GM03348 (cell line): ENCODE measurements at regions not wholly inside any gene's neighbourhood (a gene's known extent, or its start where the extent isn't known, plus 50 kb on each side); places are given as distances from the start of the nearest gene placed in this dataset.
"Not testable (repeated sequence)": the region's sequence is repeated elsewhere in the genome, so short reads cannot be mapped to it uniquely, and the experiment has no call there.

Source experiments
- DNase-seq: peaks from one replicate; pipeline ENCODE4 v3.0.0; 2012; ENCODE audit warnings: low spot score

DNA sequence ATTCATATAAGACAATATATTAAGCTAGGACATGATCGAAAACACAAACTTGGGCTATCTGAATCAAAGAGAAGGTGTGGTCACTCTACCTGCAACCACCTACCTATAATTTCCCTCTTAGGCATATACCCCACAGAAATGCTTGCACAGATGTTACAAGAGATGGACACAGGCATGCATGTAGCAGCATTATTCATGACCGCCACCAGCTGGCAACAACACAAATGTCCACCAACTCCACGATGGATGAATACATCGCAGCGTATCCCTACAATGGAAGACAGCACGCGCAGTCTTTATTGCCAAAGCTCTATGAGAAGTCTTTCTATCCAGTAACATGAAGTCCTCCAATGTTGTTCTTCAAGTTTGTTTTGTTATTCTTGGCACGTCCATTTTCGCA, 90.8 kb downstream of the ARL4C start:
- DNase-seq = no peak

DNA sequence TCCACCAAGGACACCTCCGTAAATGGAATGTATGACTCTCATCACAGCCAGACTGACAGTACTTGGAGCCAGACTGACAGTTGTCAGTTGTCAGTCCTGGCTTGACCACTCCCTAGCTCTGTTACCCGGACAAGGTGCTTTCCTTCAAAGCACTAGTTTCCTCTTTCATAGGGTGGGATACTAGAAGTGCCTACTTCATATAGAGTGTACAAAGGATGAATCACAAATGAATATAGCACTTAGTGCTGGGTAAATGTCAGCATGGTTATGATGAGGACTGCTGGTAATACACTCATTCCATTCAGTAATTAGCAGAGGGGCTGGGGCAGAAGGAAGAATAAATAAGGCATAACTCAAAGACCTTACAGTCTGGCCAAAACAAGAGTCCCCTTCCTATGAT, 91.4 kb downstream of the ARL4C start:
- DNase-seq = no peak

DNA sequence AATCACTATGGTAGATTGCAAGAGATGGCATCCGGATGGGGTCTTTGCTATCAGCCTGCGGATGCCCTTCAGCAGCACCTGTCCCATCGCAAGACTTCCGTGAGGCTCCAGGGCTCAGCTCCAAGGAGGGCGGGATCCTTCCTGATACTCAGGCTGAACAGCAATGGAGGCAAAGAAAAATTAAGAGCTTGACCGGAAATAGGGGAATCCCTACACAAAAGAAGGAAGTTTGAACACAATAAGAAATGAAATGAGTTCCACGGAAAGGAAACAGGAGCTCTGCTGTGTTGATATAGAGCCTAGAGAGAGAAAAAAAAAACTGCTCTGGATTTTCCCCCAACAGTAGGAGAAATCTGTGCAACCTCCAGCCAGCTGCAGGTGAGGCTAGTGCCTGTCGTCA, 91.9 kb downstream of the ARL4C start:
- DNase-seq = no peak

DNA sequence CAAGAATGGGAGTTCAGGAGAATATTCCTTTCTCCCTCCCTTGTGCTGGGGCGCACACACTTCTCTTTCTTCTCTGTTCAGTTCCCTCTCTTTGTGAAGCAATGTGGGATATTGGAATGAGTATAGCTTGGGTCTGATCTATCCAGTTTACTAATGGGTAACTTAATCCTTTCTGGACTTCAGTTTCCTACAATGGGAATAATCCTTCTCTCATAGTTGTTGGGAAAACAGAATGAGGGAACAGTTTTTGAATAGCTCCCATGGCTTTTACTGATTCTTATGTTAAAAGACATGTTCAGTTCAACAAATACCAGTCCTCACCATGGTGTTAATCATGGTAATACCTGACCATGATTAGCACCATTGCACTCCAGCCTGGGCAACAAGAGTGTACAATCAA, 93.1 kb downstream of the ARL4C start:
- no peak for DNase-seq

DNA sequence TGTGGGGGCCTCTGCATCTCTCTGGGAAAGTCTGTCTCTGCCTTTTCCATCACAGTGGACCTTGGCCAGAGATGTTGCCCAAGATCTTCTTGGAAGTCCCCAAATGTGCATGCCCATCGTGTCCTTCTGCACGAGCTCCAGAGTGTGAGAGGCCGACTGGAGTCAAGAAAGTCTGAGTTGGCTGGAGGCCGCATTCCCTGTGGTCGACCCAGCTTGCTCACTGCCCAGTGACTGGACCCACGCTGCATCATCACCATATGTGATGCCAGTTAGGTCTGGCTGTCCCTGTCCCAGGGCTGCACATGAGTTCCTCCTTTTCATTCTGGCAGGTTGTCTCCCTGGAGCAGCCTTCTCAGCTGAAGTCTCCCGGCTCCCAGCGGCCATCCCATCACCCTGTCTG, 93.8 kb downstream of the ARL4C start:
- peak; percentile 68 for DNase-seq

DNA sequence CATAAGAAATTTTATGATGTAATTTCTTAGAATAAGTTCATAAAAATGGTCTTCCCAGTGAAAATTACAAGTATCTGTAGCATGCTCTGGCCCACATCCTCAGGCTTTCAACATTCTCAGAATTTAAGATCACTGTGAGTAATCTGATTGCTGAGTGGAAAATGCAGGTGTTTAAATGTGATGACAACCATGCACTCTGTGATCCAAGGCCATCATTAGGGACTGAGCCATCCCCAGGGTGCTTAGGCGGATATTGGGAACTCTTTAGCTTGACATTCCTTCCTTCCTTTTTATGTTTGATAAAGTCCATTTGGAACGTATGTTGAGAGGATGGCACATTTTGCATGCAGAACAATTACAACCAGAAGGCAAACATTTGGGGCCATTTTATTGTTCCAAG, 95.5 kb downstream of the ARL4C start:
- DNase-seq = no peak

DNA sequence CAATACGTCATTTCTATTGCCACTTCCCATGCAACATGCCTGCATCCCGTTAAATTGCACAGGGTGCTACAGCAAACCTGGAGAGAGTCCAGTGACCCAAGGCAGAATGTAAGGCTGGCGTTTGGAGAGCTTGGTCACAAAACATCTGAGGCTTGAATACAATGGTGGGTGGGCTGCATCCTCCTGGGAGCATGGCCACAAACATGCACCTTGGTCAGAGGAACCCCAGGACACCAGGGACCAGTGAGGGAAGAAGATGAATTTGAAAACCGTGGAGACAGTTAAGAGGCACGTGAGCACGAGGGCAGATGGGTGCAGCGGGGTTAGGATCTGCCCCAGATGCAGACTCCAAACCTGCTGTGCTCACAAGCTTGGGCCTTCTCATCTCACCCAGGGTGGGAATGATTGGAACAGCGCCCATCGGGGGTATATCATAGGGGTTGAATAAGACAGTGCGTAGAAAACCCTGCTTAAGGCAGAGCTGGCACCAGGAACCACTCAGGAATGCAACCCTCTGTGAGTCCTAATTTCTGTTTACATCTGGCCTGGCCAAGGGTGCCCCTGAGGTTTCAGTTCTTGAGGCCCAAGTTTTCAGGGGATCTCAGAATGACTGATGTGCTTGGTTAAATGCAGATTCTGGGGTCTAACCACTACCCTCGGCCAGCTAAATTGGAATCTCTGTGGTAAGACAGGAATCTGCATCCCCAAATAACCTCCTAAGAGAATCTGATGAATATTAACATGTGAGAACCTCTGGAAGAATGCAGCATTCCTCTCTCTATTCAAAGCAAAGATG, 97.2 kb downstream of the ARL4C start:
- DNase-seq = peak; percentile 77

DNA sequence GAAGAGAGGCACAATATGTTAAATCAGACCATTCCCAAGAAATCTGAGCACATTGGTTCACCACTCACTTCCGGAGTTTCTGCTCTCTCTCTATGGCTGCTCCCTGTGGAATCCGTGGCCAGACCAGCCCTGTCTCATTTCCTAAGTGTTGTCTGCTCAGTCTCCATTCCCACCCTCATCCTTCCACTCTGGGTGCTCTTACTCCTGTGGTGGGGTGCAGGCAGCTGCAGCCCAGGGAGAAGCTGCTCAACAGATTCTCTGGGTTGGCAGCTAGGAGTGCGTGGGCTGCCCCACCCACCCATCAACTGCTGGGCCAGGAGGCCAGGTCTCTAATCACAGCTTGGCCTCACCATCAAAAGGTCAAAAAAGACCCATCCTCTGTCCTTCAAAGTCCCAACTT, 98.3 kb downstream of the ARL4C start:
- DNase-seq = no peak

DNA sequence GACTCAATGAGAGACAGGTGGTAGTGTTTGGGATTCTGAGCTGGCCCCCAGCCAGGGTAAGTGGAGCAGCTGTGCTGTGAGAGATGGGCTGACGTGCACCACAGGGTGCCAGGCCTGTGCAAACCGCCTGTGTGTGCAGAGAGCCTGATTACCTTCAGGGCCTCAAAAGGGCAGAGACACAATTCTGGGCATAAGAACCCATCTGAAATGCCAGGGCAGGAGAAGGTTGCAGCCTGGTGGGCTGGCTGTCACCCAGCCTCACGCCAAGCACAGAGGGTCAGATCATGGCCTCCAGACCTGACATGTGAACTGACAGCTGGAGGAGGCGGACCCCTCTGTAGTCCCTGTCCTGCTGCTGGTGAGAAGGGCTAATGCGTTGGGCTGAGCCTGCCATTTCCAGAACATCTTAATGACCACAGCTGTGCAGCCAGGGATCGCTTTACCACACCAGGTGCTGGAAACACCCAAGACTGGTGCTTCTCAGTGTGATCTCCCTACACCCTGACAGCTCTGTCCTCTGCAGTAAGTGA, 100.9 kb downstream of the ARL4C start:
- DNase-seq = no peak

DNA sequence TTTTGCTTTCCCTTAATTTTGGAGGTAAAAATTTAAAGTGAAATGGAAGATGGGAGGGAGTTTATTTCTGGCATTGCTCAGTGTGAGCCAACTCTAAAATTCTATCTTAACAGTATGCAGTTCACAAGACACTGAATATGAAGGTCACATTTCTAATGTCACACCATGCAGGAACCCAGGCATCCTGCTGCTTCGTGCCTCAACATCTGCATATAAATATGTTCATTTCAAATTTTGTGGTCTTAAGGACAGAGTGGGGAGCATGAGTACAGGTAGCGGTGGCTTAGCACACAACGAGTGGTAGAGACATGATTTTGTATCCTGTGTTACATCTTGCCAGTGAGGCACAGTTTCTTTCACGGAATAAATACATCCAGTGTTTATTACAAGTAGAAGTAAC, 102.4 kb downstream of the ARL4C start:
- no peak for DNase-seq

DNA sequence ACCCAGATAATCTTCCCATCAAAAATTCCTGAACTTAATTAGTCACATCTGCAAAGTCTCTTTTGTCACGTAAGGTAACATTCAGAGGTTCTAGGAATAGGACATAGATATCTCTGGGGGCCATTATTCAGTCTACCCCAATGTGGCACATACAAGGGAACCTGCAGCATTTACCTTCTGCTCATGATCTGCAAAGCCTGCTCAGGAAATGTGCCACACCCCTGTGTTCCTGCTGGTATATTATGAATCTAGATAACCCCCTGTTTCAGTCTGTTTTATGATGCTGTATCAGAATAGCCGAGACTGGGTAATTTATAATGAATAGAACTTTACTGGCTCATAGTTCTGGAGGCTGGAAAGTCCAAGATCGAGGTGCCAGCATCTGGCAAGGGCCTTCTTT, 103.5 kb downstream of the ARL4C start:
- DNase-seq = no peak

DNA sequence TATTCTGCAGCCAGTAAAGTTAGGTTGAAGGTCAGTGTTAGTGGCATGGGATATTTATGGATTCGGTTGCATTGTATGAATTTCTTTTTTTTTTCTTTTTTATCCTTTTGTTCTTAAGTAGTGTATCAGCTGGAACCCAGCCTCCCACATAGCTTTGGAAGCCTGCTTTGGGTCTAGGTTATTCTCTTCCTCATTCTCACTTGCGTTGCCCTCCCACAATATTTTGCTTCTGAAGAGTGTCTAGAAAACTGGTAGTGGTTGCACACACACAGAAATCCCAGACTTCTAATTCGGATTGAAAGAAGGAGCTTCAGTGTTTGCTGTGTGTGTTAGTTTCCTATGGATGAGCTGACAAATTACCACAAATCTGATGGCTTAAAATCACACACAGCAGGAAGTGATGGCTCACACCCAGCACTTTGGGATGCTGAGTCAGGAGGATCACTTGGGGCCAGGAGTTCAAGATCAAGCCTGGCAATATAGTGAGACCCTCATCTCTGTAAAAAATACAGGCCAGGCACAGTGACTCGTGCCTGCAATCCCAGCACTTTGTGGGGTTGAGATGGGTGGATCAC, 104.8 kb downstream of the ARL4C start:
- no peak for DNase-seq

DNA sequence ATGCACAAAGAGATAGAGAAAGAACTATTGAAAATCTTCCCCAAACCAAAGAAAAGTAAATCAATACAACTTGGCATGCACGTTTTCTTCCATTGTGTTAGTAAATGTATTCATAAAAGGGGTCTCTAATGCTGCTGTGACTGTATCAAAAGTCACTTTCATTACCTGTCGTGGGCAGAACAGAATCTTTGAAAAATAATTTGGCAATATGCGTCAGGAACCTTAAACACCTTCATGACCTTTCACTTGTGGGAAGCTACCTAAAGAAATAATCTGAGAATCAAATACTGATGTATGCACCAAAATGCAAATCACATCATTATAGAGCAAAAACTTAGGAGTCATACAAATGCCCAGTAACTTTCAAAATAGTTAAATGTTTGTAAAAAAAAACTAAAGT, 105.3 kb downstream of the ARL4C start:
- DNase-seq = no peak

DNA sequence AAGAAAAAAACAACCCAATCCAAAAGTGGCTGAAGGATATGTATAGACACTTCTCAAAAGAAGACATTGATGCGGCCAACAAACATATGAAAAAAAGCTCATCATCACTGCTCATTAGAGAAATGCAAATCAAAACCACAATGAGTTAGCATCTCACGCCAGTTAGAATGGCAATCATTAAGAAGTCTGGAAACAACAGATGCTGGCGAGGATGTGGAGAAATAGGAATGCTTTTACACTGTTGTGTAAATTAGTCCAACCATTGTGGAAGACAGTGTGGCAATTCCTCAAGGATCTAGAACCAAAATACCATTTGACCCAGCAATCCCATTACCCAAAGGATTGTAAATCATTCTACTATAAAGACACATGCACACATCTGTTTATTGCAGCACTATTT, 107.2 kb downstream of the ARL4C start:
- DNase-seq = not testable (repeated sequence)

DNA sequence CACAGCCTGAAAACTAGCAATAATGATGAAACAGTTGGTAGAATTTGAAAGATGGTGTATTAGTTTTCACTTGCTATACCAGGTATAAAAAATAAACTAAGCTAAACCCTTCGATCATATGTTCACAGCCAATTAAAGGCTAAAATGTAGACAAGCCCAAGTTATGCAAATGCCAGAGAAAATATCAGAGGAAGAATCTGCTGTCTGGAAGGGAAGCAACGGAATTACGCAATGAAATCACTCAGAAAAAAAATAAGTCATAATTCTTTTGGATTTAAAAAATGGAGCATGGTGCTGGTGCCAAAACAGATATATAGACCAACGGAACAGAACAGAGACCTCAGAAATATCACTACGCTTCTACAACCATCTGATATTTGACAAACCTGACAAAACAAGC, 108.3 kb downstream of the ARL4C start:
- DNase-seq = peak; percentile 61

DNA sequence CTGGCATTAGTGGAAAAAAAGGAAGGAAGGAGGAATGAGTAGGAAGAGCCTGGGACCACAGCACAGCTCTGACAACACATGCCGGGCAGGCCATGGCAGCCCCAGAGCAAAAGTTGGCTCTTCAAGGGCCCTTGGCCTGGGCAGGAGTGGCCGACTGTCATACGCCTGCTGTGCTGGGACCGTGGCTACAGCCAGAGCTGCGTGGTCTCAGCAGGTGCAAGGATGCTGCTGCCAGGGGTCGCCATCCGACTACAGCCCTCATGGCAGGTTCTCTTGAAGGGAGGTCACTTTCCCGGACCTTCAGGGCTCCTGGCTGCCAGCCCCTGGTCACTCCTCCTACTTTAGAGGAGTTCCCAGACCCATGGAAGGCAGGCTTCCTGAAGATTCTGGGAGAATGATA, 109.9 kb downstream of the ARL4C start:
- DNase-seq = no peak

DNA sequence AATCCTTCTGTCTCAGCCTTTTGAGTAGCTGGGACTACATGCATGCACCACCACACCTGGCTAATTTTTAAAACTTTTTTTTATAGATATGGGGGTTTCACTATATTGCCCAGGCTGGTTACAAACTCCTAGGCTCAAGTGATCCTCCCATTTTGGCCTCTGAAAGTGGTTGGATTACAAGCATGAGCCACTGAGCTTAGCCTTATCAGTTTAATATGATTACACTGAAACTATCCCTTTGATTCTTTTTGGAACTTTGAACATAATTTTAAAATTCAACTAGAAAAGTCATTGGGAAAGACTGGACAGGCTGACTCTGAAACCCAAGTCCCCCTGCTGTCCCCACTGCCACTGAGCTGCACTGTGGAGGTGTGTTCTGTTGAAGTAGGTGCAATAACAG, 114.8 kb downstream of the ARL4C start:
- no peak for DNase-seq

DNA sequence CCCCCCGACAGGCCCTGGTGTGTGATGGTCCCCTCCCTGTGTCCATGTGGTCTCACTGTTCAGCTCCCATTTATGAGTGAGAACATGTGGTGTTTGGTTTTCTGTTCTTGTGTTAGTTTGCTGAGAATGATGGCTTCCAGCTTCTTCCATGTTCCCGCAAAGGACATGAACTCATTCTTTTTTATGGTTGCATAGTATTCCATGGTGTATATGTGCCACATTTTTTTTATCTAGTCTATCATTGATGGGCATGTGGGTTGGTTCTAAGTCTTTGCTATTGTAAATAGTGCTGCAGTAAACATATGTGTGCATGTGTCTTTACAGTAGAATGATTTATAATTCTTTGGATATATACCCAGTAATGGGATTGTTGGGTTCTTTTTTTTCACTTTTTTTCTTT, 117.9 kb downstream of the ARL4C start:
- DNase-seq = not testable (repeated sequence)

DNA sequence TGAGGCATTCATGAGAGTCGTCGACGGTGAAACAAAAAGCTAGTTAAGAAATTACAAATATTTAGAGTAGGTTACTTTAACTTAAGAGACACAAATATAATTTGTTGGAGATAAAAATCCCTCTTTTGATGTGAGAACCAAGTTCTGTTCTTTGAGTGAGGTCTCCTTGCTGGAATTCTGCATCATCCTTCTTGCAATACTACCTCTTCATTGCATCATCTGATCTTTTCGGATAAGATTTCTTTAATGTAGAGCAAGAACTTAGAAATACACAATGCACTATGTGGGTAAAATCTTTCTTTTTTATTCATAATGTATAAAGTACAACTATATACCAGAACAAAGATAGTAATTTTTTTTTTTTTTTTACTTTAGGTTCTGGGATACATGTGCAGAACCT, 118.4 kb downstream of the ARL4C start:
- peak; percentile 62 for DNase-seq

DNA sequence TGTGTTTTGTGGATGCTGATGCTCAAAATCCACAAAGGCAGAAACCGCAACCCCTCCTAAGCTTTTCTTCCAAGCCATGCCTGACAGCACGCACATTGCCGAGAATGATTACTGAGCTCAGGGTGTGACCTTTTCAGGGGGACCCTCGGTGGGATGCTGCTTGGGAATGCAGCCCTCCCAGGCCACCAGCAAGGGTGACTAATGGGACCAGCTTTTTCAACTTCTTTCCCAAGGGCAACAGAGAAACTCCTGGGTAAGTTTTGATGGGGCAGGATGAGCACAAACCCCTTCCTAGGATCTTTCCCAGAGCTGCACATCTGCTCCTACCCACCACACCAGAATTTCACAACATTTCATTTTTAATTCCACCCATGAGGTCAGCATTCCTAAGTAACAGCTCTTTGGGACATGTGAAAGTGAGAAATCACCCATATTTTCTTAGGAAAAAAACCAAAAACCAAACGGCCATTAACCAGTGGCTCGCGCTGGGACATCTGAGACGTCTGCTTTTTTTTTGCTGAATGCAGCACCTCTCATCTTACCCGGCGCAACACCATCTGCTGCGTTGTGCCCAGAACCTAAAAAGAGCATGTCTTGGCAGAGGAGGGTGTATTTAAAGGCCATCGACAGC, 119.0 kb downstream of the ARL4C start:
- peak; percentile 85 for DNase-seq

DNA sequence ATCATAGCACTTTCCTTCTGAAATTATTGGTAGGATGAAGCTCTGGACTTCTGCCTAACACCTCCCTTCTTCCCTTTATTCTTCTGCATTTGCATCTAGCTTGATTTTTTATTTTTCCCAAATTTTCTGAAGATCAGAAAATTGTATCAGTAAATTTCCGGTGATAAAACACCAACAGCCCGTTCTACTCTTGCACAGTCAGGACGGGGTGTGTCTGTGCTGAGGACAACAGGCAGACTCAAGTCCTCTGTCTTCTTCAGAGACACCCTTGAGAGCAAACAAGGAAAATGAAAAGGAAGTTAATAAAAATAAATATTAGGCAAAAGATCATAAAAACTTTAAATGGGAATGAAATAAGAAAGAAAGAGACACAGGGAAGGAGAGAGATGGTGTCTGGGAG, 120.7 kb downstream of the ARL4C start:
- no peak for DNase-seq

DNA sequence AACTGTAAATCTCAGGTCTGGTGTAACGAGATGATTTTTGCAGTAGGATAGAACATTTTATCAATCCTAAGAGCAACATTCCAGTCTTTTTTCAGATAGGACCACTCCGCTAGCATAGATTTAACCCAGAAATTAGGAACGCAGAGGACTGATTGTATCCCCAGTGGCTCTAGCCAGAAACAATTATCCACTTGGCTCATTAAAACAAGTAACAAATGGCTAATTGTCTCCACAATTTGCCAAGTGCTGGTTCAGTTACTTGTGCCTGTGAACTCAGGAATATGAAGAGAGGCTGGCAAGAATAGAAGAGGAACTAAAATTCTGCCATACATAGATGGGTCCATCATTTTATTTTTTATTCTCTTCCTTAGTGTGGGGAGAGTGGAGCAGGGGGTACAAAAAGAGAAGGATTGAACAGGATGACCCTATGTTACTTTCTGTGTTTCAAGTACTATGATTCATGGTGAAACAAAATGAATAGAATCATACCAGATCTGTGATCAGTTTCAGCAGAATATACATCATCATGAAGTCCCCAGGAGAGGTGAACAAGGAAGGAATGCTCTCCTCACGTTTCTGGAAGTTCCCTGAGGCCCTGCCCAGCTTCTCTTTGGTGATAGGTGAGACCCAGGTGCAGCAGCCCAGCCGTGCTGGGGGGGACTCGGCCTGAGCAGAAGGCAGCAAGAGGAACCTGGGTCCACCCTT, 121.6 kb downstream of the ARL4C start:
- DNase-seq = no peak

DNA sequence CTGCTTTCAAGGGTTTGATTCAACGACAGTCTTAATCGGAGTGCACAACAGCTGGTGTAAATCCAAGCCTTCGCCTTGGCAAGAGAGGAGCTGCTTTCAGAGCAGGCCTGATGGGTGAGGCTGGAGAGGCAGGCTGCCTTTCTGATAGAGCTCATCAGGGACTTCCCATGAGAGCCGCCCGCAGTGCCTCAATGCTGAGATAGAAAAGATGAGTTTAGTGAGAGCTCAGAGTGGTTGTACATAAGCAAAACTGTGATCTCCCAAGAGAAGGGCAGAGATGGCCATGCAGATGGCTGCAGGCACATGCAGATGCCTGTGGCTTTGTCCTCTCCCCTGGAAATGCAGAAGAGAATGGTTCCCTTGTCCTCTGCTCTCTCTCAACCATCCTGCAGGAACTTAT, 122.1 kb downstream of the ARL4C start:
- no peak for DNase-seq
